Adrenal gland (tissue), 5 donors: ENCODE measurements at regions not wholly inside any gene's neighbourhood (a gene's known extent, or its start where the extent isn't known, plus 50 kb on each side); places are given as distances from the start of the nearest gene placed in this dataset.

Experiments used
- CTCF ChIP-seq, 6 experiments: fragments of 450-650 bp in 4 of 6; fragments of 200-600 bp in 2 of 6; sonication (generic) in 1 of 6; IDR thresholded peaks; 1 replicate in 5 of 6; 2 replicates in 1 of 6; pipeline versions ENCODE4 v1.5.1 to v1.8.0; 2016 to 2021; ENCODE audit warnings: antibody characterized with exemption in 6 of 6, mild to moderate bottlenecking in 2 of 6, moderate library complexity in 1 of 6
- POLR2A ChIP-seq, 2 donors: fragments of 450-650 bp; IDR thresholded peaks; one replicate each; pipeline ENCODE4 v1.6.1; 2017; ENCODE audit warnings: antibody characterized with exemption in 2 of 2, mild to moderate bottlenecking in 2 of 2, moderate library complexity in 1 of 2
- donor health status: DM: no; HTN: no; CAD: no.

DNA sequence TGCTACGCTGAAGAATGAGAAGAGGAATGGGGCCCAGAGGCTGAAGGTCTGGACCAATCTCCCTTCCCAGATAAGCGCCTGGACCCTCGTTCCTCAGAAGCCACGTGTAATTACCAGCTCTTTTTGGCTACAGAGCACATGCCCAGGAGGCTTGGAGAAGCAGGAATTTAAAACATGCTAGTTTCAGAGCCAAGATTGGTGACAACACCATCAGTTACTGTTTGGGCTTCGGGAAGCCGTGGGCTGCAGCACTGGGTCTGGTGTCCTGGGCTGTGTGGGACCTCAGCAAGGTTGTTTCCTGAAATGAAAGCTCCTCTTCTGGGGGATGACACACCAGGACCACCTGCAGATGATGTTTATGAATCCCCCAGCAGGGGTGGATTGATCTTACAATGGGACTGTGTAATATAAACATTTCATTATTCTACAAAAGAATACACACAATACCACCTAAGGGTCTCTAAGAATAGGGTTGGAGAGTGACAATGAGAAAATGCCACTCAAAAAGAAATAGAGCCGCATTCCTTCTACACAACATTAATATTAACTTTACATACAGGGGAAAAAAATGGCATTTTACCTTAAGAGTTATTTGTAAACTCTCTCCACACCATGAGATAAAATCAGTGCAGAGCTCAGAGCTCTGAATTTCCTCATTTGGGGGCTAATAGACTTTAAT is 207.8 kb upstream of the FOXQ1 start:
- TF ChIP-seq CTCF (IDR thresholded peaks at IDR 0.05) = no peak
- no peak for TF ChIP-seq POLR2A (IDR thresholded peaks at IDR 0.05)
